IMR-90 (cell line): ENCODE measurements at regions not wholly inside any gene's neighbourhood (a gene's known extent, or its start where the extent isn't known, plus 50 kb on each side); places are given as distances from the start of the nearest gene placed in this dataset.

Experiments used
- NFE2L2 ChIP-seq: fragments of 150-350 bp; IDR thresholded peaks from 2 replicates; pipeline ENCODE4 v1.6.1; 2016; ENCODE audit warnings: low read depth, mild to moderate bottlenecking, low read length
- POLR2A ChIP-seq: IDR thresholded peaks from 2 replicates; pipeline ENCODE4 v1.6.1; 2012; ENCODE audit warnings: mild to moderate bottlenecking, low read depth, low read length
- RFX5 ChIP-seq: IDR thresholded peaks from 2 replicates; pipeline ENCODE4 v1.8.0; 2012; ENCODE audit warnings: low read depth, mild to moderate bottlenecking, low read length, moderate library complexity
- TF ChIP-seq, protein P1 (sequence below): conservative IDR thresholded peaks from 2 replicates; pipeline ENCODE4 v1.5.1; 2012; ENCODE audit warnings: mild to moderate bottlenecking, low read depth, low read length, improper control_type of control experiment

GRCh38 chr5:142475102-142475513 lies 150.3 kb upstream of the SPRY4 start:
- TF ChIP-seq POLR2A: no peak
- TF ChIP-seq, protein P1, sequence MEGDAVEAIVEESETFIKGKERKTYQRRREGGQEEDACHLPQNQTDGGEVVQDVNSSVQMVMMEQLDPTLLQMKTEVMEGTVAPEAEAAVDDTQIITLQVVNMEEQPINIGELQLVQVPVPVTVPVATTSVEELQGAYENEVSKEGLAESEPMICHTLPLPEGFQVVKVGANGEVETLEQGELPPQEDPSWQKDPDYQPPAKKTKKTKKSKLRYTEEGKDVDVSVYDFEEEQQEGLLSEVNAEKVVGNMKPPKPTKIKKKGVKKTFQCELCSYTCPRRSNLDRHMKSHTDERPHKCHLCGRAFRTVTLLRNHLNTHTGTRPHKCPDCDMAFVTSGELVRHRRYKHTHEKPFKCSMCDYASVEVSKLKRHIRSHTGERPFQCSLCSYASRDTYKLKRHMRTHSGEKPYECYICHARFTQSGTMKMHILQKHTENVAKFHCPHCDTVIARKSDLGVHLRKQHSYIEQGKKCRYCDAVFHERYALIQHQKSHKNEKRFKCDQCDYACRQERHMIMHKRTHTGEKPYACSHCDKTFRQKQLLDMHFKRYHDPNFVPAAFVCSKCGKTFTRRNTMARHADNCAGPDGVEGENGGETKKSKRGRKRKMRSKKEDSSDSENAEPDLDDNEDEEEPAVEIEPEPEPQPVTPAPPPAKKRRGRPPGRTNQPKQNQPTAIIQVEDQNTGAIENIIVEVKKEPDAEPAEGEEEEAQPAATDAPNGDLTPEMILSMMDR: no peak
- TF ChIP-seq RFX5: no peak
- TF ChIP-seq NFE2L2: no peak
